ENCODE measurements at regions not wholly inside any gene's neighbourhood (a gene's known extent, or its start where the extent isn't known, plus 50 kb on each side); places are given as distances from the start of the nearest gene placed in this dataset.

DNA sequence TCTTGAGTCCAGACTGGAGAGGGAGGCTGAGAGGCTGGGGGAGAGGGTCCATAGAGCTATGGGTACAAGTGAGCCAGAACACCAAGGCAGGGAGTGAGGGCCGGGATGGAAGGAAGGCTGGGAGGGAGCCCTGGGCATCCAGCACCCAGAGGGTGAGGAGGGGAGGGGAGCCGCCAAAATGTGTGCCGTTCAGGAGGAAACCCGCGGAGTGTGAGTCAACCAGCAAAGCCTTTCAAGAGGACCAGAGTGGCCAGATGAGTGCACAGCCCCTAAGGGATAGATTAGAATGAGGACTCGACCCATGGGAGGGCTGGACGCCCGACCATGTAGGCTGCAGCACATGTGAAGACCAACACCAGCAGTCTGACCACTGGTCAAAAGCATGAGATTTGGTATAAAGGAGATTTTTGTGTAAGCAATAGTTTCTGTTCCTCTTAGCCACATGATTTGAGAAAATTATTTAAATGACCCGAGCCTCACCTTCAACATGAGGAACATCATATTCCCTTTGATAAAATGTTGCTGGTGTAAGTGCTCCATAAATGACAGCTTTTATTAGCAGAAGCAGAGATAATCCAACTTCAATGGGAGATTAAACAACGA, 179.7 kb upstream of the GRB10 start:
- TF ChIP-seq, protein P1, sequence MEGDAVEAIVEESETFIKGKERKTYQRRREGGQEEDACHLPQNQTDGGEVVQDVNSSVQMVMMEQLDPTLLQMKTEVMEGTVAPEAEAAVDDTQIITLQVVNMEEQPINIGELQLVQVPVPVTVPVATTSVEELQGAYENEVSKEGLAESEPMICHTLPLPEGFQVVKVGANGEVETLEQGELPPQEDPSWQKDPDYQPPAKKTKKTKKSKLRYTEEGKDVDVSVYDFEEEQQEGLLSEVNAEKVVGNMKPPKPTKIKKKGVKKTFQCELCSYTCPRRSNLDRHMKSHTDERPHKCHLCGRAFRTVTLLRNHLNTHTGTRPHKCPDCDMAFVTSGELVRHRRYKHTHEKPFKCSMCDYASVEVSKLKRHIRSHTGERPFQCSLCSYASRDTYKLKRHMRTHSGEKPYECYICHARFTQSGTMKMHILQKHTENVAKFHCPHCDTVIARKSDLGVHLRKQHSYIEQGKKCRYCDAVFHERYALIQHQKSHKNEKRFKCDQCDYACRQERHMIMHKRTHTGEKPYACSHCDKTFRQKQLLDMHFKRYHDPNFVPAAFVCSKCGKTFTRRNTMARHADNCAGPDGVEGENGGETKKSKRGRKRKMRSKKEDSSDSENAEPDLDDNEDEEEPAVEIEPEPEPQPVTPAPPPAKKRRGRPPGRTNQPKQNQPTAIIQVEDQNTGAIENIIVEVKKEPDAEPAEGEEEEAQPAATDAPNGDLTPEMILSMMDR (IDR thresholded peaks at IDR 0.05), result no peak
- TF ChIP-seq POLR2A (IDR thresholded peaks at IDR 0.05), result no peak
